ENCODE measurements at regions not wholly inside any gene's neighbourhood (a gene's known extent, or its start where the extent isn't known, plus 50 kb on each side); places are given as distances from the start of the nearest gene placed in this dataset.

DNA sequence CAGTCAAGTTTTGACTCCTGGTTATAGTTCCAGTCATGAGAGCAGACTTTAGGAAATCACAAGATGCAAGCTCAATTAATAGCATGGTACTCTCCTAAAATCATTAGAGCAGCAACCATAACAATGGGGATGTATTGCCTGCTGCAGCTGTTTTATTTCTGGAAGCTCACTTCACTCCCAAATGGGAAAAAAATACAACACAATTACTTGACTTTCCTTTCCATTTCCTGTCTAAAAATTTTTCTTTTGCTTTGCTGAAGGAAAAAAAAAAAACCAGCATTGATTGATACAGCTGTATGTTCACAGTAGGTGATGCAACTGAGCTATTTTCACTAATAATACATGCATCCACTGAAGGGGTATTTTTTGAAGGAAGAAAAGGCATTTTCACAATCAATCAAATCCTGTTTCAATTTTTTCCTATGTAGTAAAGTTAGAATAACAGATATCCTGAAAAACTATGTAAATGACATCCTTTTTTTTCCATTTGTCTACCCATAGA, 143.9 kb upstream of the NOVA1 start:
- no peaks in the 10 kb centered on the region for H3K9me3 ChIP-seq (ENCODE audit: control insufficient read depth, insufficient read depth, low read depth, low read length)
- intact Hi-C loops (cut with micrococcal nuclease; ENCODE audit: unreplicated experiment): no loop called here
- TF ChIP-seq, protein P1, sequence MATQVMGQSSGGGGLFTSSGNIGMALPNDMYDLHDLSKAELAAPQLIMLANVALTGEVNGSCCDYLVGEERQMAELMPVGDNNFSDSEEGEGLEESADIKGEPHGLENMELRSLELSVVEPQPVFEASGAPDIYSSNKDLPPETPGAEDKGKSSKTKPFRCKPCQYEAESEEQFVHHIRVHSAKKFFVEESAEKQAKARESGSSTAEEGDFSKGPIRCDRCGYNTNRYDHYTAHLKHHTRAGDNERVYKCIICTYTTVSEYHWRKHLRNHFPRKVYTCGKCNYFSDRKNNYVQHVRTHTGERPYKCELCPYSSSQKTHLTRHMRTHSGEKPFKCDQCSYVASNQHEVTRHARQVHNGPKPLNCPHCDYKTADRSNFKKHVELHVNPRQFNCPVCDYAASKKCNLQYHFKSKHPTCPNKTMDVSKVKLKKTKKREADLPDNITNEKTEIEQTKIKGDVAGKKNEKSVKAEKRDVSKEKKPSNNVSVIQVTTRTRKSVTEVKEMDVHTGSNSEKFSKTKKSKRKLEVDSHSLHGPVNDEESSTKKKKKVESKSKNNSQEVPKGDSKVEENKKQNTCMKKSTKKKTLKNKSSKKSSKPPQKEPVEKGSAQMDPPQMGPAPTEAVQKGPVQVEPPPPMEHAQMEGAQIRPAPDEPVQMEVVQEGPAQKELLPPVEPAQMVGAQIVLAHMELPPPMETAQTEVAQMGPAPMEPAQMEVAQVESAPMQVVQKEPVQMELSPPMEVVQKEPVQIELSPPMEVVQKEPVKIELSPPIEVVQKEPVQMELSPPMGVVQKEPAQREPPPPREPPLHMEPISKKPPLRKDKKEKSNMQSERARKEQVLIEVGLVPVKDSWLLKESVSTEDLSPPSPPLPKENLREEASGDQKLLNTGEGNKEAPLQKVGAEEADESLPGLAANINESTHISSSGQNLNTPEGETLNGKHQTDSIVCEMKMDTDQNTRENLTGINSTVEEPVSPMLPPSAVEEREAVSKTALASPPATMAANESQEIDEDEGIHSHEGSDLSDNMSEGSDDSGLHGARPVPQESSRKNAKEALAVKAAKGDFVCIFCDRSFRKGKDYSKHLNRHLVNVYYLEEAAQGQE (IDR thresholded peaks at IDR 0.05; ENCODE audit: insufficient read depth in 1 of 2, low read depth in 2 of 2, low read length in 1 of 2): no peak
- TF ChIP-seq SIN3A (IDR thresholded peaks at IDR 0.05; ENCODE audit: borderline replicate concordance, insufficient read depth, low read depth, low read length): no peak
- TF ChIP-seq POLR2AphosphoS5 (IDR thresholded peaks at IDR 0.05; ENCODE audit: low read depth, low read length): no peak
- TF ChIP-seq, protein P2, sequence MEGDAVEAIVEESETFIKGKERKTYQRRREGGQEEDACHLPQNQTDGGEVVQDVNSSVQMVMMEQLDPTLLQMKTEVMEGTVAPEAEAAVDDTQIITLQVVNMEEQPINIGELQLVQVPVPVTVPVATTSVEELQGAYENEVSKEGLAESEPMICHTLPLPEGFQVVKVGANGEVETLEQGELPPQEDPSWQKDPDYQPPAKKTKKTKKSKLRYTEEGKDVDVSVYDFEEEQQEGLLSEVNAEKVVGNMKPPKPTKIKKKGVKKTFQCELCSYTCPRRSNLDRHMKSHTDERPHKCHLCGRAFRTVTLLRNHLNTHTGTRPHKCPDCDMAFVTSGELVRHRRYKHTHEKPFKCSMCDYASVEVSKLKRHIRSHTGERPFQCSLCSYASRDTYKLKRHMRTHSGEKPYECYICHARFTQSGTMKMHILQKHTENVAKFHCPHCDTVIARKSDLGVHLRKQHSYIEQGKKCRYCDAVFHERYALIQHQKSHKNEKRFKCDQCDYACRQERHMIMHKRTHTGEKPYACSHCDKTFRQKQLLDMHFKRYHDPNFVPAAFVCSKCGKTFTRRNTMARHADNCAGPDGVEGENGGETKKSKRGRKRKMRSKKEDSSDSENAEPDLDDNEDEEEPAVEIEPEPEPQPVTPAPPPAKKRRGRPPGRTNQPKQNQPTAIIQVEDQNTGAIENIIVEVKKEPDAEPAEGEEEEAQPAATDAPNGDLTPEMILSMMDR (IDR thresholded peaks at IDR 0.05): no peak
- TF ChIP-seq TCF7L2 (IDR thresholded peaks at IDR 0.05; ENCODE audit: low read depth, low read length): no peak
- ATAC-seq (no peak), DNase-seq (ENCODE audit: low read depth, low spot score) (no peak)
- in situ Hi-C loops (cut with HindIII; ENCODE audit: low pct_unique_long_range_greater_than_20kb, low sequenced_read_pairs): no loop called here
- H3K4me3 ChIP-seq (ENCODE audit: low read depth in 2 of 2, low read length in 2 of 2): no peak overlapping the region
- ChIA-PET POLR2A (no interaction called here), CTCF (no interaction called here)
- no peak overlapping the region for H3K27ac ChIP-seq (ENCODE audit: low read length)
- H3K4me1 ChIP-seq (ENCODE audit: control insufficient read depth, insufficient read depth, low read length): no peaks in the 10 kb centered on the region
- no TSS peak for BruUV-seq (replicated peaks)
- no peaks in the 10 kb centered on the region for H3K27me3 ChIP-seq (ENCODE audit: control insufficient read depth, insufficient read depth, low read length)
- H3K36me3 ChIP-seq (ENCODE audit: control insufficient read depth, insufficient read depth, low read length): no peaks in the 10 kb centered on the region

DNA sequence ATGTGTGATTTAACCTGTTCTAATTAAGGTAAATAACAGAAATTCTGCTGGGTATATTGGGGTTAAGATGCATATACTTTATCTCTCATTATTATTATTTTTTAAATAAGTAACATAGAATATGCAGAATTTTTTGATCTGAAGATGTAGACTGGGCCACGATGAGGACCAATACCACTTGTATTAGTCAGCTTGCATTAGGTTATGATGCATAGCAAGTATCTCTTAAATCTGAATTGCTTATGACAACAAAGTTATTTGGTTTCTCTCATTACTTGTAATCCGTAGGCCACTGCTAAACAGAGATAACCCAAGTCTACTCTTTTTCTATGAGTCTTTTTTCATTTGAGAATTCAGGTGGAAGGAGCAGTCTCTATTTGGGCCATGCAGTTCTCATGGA, 145.5 kb upstream of the NOVA1 start:
- Histone ChIP-seq H3K27ac (ENCODE audit: low read length) (no peak overlapping the region), H3K4me3 (ENCODE audit: low read depth in 2 of 2, low read length in 2 of 2) (no peak overlapping the region), H3K9me3 (ENCODE audit: control insufficient read depth, insufficient read depth, low read depth, low read length) (no peaks in the 10 kb centered on the region), H3K27me3 (ENCODE audit: control insufficient read depth, insufficient read depth, low read length) (no peaks in the 10 kb centered on the region), H3K36me3 (ENCODE audit: control insufficient read depth, insufficient read depth, low read length) (no peaks in the 10 kb centered on the region), H3K4me1 (ENCODE audit: control insufficient read depth, insufficient read depth, low read length) (no peaks in the 10 kb centered on the region)
- TF ChIP-seq TCF7L2 (IDR thresholded peaks at IDR 0.05; ENCODE audit: low read depth, low read length) (no peak), SIN3A (IDR thresholded peaks at IDR 0.05; ENCODE audit: borderline replicate concordance, insufficient read depth, low read depth, low read length) (no peak), POLR2AphosphoS5 (IDR thresholded peaks at IDR 0.05; ENCODE audit: low read depth, low read length) (no peak)
- TF ChIP-seq, protein P1 (IDR thresholded peaks at IDR 0.05; ENCODE audit: insufficient read depth in 1 of 2, low read depth in 2 of 2, low read length in 1 of 2): no peak
- TF ChIP-seq, protein P2 (IDR thresholded peaks at IDR 0.05): no peak
- ChIA-PET CTCF (no interaction called here), POLR2A (no interaction called here)
- DNase-seq (ENCODE audit: low read depth, low spot score) (no peak), ATAC-seq (no peak)
- in situ Hi-C loops (cut with HindIII; ENCODE audit: low pct_unique_long_range_greater_than_20kb, low sequenced_read_pairs): no loop called here
- intact Hi-C loops (cut with micrococcal nuclease; ENCODE audit: unreplicated experiment): no loop called here
- no TSS peak for BruUV-seq (replicated peaks)
